ENCODE measurements at regions not wholly inside any gene's neighbourhood (a gene's known extent, or its start where the extent isn't known, plus 50 kb on each side); places are given as distances from the start of the nearest gene placed in this dataset.

GRCh38 chr15:36126194-36126593 is 453.2 kb upstream of the CDIN1 start:
- no peak for DNase-seq (ENCODE audit: low read depth)
- H3K4me3 ChIP-seq (ENCODE audit: low read depth, low read length) = no peak overlapping the region
- no peak for TF ChIP-seq CTCF (IDR thresholded peaks at IDR 0.05; ENCODE audit: low read depth, low read length, missing control alignments)

- no peak for TF ChIP-seq CTCF (IDR thresholded peaks at IDR 0.05; ENCODE audit: low read depth, low read length, missing control alignments)
These were observed 448.6 kb upstream of the CDIN1 start for GRCh38 chr15:36130641-36131310.

GRCh38 chr15:36133742-36134141 is 445.7 kb upstream of the CDIN1 start:
- no peak overlapping the region for H3K4me3 ChIP-seq (ENCODE audit: low read depth, low read length)
- no peak for TF ChIP-seq CTCF (IDR thresholded peaks at IDR 0.05; ENCODE audit: low read depth, low read length, missing control alignments)
- DNase-seq (ENCODE audit: low read depth) = no peak

More at GRCh38 chr15:36130641-36131310, 448.6 kb upstream of the CDIN1 start:
- no peak overlapping the region for H3K4me3 ChIP-seq (ENCODE audit: low read depth, low read length)
- DNase-seq (ENCODE audit: low read depth) = no peak

GRCh38 chr15:36136049-36136448 is 443.4 kb upstream of the CDIN1 start:
- no peak overlapping the region for H3K4me3 ChIP-seq (ENCODE audit: low read depth, low read length)
- no peak for TF ChIP-seq CTCF (IDR thresholded peaks at IDR 0.05; ENCODE audit: low read depth, low read length, missing control alignments)
- DNase-seq (ENCODE audit: low read depth) = no peak

GRCh38 chr15:36152936-36153335 is 426.5 kb upstream of the CDIN1 start:
- H3K4me3 ChIP-seq (ENCODE audit: low read depth, low read length) = no peak overlapping the region
- TF ChIP-seq CTCF (IDR thresholded peaks at IDR 0.05; ENCODE audit: low read depth, low read length, missing control alignments) = no peak
- no peak for DNase-seq (ENCODE audit: low read depth)

- no peak overlapping the region for H3K4me3 ChIP-seq (ENCODE audit: low read depth, low read length)
- no peak for DNase-seq (ENCODE audit: low read depth)
- TF ChIP-seq CTCF (IDR thresholded peaks at IDR 0.05; ENCODE audit: low read depth, low read length, missing control alignments) = no peak
These were observed 422.5 kb upstream of the CDIN1 start for GRCh38 chr15:36156879-36157427.

- DNase-seq (ENCODE audit: low read depth) = no peak
- TF ChIP-seq CTCF (IDR thresholded peaks at IDR 0.05; ENCODE audit: low read depth, low read length, missing control alignments) = no peak
- H3K4me3 ChIP-seq (ENCODE audit: low read depth, low read length) = no peak overlapping the region
These were observed 419.1 kb upstream of the CDIN1 start for GRCh38 chr15:36160351-36160750.
